ENCODE measurements at regions not wholly inside any gene's neighbourhood (a gene's known extent, or its start where the extent isn't known, plus 50 kb on each side); places are given as distances from the start of the nearest gene placed in this dataset.

DNA sequence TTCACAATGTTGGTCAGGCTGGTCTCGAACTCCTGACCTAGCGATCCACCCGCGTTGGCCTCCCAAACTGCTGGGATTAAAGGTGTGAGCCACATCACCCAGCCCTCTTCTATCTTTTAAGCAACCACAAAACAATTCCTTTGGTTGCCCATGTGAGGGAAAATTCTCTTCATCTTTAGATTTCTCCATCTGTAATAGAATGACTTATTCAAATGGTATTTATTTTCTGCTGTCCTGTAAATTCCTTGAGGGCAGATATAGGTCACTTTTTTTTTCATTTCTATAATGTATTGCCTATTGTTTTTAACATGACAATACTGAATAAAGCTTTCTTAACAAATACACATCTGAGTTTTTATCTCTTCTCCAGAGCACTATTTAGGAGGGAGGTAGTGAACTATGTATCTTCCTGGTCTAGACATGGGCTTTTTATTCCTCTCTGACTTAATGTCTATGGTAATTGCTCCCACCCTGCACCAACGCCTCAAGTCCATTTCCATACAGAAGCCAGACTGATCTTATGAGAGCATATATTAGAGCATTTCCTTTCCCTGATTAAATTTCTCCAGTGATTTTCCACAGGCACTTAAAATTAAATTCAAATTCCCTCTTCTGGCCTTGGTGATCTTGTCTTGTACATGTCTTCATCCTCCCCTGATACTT, 595.6 kb downstream of the CAAP1 start:
- DNase-seq: no peak

GRCh38 chr9:26292943-26293342, 599.7 kb downstream of the CAAP1 start:
- DNase-seq: no peak

GRCh38 chr9:26271495-26272122, 593.4 kb upstream of the TUSC1 start:
- DNase-seq: peak; percentile 25

GRCh38 chr9:26266146-26266793, 588.0 kb upstream of the TUSC1 start:
- DNase-seq: no peak

DNA sequence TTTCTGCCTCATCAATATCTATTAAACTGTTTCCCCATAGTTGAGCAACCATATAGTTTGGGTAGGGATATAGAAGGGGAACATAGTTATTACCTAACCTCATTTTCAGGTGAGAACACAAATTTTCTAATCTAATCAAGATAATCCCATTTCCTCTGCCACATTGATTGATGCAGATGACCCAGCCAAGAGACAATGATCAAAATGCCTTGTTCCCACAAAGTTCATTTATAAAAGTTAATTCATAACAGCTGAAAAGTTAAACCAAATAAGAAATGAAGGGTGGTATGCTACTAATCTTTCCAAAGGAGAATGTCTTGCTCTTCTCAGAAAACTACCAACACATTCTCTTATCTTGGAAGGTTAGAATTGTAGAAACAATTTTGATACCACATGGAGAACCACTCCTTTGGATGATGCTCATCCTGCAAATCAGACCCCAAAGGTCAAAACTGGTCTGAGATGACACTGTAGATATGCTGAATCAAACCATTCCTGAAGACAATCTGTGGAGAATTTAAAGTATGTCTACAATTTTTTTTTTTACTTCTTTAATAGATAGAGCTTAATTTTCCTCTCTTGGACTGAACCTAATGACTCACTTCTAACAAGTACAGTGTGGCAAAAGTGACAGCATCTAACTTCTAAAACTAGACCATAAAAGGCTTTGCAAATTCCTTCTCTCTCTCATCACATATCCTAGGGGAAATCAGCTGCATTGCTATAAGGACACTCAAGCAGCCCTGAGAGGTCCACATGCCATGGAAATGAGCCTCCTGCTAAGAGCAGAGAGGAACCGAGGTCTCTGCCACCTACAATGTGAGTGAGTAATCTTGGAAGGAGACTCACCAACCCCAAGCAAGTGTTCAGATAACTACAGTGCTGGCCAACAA, 586.7 kb upstream of the TUSC1 start:
- no peak for DNase-seq

DNA sequence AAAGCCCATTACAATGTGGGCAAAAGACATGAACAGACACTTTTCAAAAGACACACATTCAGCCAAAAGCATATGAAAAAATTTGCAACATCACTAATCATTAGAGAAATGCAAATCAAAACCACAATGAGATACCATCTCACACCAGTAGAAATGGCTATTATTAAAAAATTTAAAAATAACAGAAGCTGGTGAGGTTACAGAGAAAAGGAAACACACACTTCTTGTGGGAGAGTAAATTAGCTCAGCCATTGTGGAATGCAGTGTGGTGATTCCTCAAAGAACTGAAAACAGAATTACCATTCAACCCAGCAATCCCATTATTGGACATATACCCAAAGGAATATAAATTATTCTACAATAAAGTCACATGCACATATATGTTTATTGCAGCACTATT, 585.2 kb upstream of the TUSC1 start:
- DNase-seq: no peak

GRCh38 chr9:26262421-26263107, 584.3 kb upstream of the TUSC1 start:
- no peak for DNase-seq

- no peak for DNase-seq
Measured at GRCh38 chr9:26261503-26262330, 583.5 kb upstream of the TUSC1 start.

DNA sequence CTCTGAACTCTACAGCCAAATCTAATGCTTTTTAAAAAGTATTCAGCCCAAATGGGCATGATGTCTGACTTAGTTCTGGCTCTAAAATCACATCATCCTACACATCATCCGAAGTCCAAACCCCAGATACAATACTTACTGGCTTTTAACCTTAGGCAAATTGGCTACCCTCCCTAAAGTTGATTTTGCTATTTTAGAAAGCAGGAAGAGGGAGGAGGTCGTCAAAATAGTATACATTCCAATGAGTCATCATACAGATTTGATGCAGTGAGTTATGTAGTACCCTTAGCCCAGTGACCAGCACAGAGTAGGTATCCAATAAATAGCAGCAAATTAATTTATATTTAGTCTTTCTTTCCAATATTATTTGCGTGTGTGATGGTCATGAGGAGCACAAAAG, 582.0 kb upstream of the TUSC1 start:
- no peak for DNase-seq

- no peak for DNase-seq
Measured at GRCh38 chr9:26247861-26248260, 569.6 kb upstream of the TUSC1 start.

GRCh38 chr9:26244661-26245451, 566.6 kb upstream of the TUSC1 start:
- DNase-seq: no peak

DNA sequence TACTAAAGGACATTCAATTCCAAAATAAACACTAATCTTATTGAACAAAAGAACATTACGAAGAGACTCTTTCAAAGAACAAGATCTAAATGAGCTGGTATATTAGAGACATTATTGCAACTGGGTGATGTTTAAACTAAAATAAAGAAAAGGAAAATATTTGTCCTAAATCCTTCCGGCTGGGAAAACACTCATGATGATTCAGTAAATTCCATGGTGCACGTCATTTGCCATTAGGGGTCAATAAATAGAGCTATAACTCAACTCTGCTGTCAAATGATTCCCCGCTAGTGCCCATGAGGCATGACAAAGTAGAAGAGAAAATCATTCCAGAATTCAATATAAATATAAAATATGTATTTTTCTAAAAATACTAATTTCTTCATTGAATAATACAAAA, 565.5 kb upstream of the TUSC1 start:
- no peak for DNase-seq

- no peak for DNase-seq
Measured at GRCh38 chr9:26243029-26243697, 564.9 kb upstream of the TUSC1 start.

GRCh38 chr9:26240020-26240419, 561.8 kb upstream of the TUSC1 start:
- no peak for DNase-seq

DNA sequence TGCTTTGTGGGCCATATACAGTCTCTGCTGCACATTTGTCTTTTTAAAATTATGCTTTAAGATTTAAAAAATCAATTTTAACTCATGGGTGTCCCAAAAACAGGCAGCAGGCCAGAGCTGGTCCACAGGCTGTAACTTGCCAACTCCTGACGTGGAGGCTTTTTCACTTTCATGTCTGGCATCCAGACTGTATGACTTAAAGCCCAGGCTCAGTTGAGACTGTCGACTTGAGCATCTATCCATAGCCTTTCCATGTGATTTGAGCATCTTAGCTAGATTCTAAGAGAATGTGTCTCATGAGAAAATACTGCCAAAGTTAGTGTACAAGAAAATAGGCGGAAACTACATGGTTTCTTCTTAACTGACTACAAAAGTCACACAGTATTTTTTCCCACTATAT, 559.0 kb upstream of the TUSC1 start:
- DNase-seq: no peak

GRCh38 chr9:26234865-26235264, 556.6 kb upstream of the TUSC1 start:
- DNase-seq: no peak

DNA sequence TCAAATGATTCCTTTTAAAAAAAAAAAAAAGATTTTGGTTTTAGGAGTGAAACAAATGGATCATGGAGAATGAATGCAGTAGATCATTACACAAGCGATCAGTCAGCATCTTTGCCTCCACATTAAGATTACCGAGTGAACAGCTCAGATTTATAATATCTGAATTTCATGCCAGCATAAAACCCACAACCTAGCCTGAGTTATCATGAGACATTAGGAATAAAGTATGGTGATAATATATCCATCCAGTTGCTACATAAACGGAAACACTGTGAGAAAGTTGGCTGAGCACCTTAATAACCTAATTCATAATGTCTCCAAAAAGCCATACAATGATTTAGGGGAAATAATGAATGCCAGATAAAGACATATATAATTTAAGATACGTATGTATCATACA, 553.1 kb upstream of the TUSC1 start:
- DNase-seq: no peak

- no peak for DNase-seq
Measured at GRCh38 chr9:26229324-26230054, 551.2 kb upstream of the TUSC1 start.

GRCh38 chr9:26228273-26228672, 550.0 kb upstream of the TUSC1 start:
- DNase-seq: no peak

DNA sequence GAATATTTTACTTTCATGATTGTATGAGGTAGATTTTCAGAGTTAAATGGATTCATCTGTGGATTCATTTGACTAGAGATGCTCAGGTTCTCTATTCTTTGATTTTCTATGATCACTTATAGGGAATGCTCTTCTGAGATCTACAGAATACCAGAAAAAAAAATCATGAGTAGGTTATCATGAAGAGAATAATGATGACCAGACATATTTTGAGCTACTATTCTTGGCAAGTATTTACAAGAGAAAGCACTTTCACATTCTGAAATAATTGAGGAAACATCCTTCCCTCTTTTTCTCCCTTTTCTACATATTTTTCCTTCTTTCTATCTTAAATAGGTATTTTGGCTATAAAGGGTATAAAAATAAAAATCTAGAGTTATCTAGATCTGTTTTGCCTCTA, 543.0 kb upstream of the TUSC1 start:
- no peak for DNase-seq

Measured in RPMI8226 (cell line).